ENCODE measurements at regions not wholly inside any gene's neighbourhood (a gene's known extent, or its start where the extent isn't known, plus 50 kb on each side); places are given as distances from the start of the nearest gene placed in this dataset.

GRCh38 chr2:67559156-67559555 is 162.0 kb downstream of the ETAA1 start:
- H3K27ac ChIP-seq (ENCODE audit: low read length) = no peak overlapping the region
- no peak overlapping the region for H3K9ac ChIP-seq (ENCODE audit: low read length in 2 of 2)
- H3K9me3 ChIP-seq (ENCODE audit: control insufficient read depth in 2 of 2, low read length in 2 of 2) = no peaks in the 10 kb centered on the region
- no peak overlapping the region for H3K4me3 ChIP-seq (ENCODE audit: low read length in 2 of 2)
- H3K4me1 ChIP-seq (ENCODE audit: control insufficient read depth, insufficient read depth, low read length) = no peaks in the 10 kb centered on the region
- no peaks in the 10 kb centered on the region for H3K36me3 ChIP-seq (ENCODE audit: control insufficient read depth in 2 of 2, insufficient read depth in 2 of 2, low read length in 2 of 2)
- no peaks in the 10 kb centered on the region for H3K27me3 ChIP-seq (ENCODE audit: control insufficient read depth in 1 of 2, insufficient read depth in 2 of 2, low read length in 2 of 2)

DNA sequence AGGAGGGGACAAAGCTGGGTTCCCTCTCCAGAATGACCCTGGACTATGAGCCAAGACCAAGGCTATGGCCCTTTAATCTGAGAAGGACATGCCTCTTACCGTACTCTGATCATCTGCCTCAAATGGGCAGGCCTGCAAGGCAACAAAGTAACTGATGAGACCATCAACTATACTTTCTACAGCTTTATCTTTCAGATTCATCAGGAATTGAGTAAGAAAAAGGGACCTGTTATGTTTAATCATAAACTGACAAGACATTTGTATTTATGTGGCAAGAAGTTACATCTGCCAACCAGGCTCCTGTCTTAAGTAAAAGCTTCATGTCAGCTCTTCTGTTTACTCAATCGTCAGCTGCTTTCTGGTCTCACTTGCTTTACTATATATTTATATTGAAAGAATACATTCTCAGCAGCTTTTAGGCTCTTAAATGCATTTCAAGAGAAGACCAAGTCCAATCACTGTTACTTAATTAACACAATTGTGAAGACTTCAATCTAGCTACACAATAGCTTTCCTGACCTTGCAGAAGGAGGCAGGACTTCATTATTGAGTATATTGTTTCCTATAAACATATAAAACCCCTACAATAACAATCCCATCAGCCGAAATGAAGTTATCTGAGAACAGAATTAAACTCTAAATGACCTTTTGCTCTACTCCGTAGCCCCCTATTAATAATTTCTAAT is 163.8 kb downstream of the ETAA1 start:
- no peaks in the 10 kb centered on the region for H3K36me3 ChIP-seq (ENCODE audit: control insufficient read depth in 2 of 2, insufficient read depth in 2 of 2, low read length in 2 of 2)
- H3K4me3 ChIP-seq (ENCODE audit: low read length in 2 of 2) = no peak overlapping the region
- no peak overlapping the region for H3K9ac ChIP-seq (ENCODE audit: low read length in 2 of 2)
- H3K9me3 ChIP-seq (ENCODE audit: control insufficient read depth in 2 of 2, low read length in 2 of 2) = no peaks in the 10 kb centered on the region
- no peak overlapping the region for H3K27ac ChIP-seq (ENCODE audit: low read length)
- no peaks in the 10 kb centered on the region for H3K4me1 ChIP-seq (ENCODE audit: control insufficient read depth, insufficient read depth, low read length)
- no peaks in the 10 kb centered on the region for H3K27me3 ChIP-seq (ENCODE audit: control insufficient read depth in 1 of 2, insufficient read depth in 2 of 2, low read length in 2 of 2)

DNA sequence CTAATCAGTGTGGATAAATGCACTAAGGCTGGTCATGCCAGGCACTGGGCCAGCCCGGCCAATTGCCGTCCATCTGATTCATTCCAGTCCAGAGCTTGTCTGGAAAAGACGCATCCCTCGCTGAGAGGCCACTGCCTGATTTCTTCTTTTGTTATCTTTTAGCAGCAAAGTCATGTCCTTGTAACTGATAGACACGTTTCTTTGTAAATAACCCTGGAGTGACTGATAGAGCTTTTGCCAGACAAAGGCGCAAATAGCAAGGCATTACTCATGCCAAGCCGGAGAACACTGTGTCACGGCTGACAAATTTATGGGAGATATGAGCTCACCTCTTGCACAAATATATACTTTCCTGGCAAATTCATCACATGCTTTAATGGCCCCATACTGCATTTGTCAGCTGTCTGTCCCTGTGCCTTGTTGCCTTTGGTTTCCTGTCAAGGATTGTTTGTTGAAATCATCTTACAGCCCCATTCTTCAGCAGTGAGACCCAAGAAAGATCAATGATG is 164.4 kb downstream of the ETAA1 start:
- no peak overlapping the region for H3K9ac ChIP-seq (ENCODE audit: low read length in 2 of 2)
- no peaks in the 10 kb centered on the region for H3K4me1 ChIP-seq (ENCODE audit: control insufficient read depth, insufficient read depth, low read length)
- no peaks in the 10 kb centered on the region for H3K27me3 ChIP-seq (ENCODE audit: control insufficient read depth in 1 of 2, insufficient read depth in 2 of 2, low read length in 2 of 2)
- H3K4me3 ChIP-seq (ENCODE audit: low read length in 2 of 2) = no peak overlapping the region
- no peaks in the 10 kb centered on the region for H3K36me3 ChIP-seq (ENCODE audit: control insufficient read depth in 2 of 2, insufficient read depth in 2 of 2, low read length in 2 of 2)
- no peak overlapping the region for H3K27ac ChIP-seq (ENCODE audit: low read length)
- no peaks in the 10 kb centered on the region for H3K9me3 ChIP-seq (ENCODE audit: control insufficient read depth in 2 of 2, low read length in 2 of 2)

DNA sequence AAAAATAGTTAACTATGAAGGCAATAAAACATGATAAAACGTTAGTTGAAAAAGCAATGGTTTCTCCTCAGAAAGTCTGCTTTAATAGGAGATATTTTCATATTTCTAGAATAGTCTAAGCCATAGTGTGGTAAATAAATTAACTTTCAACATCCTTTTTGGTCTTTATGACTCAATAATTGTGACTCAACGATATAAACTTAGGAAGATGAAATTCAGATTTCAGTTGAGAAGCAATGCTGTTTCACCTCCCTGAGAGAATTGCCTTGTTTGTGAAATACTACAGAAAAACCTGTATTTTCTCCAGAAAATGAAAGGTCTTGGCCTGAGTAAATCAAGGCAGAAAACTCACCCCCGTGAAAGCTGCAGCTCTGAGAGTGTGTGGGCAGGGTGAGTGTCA is 166.9 kb downstream of the ETAA1 start:
- no peaks in the 10 kb centered on the region for H3K27me3 ChIP-seq (ENCODE audit: control insufficient read depth in 1 of 2, insufficient read depth in 2 of 2, low read length in 2 of 2)
- no peak overlapping the region for H3K27ac ChIP-seq (ENCODE audit: low read length)
- H3K4me1 ChIP-seq (ENCODE audit: control insufficient read depth, insufficient read depth, low read length) = no peaks in the 10 kb centered on the region
- no peak overlapping the region for H3K4me3 ChIP-seq (ENCODE audit: low read length in 2 of 2)
- H3K9me3 ChIP-seq (ENCODE audit: control insufficient read depth in 2 of 2, low read length in 2 of 2) = no peaks in the 10 kb centered on the region
- H3K9ac ChIP-seq (ENCODE audit: low read length in 2 of 2) = no peak overlapping the region
- H3K36me3 ChIP-seq (ENCODE audit: control insufficient read depth in 2 of 2, insufficient read depth in 2 of 2, low read length in 2 of 2) = no peaks in the 10 kb centered on the region

GRCh38 chr2:67564626-67565025 is 167.5 kb downstream of the ETAA1 start:
- H3K4me1 ChIP-seq (ENCODE audit: control insufficient read depth, insufficient read depth, low read length) = no peaks in the 10 kb centered on the region
- H3K36me3 ChIP-seq (ENCODE audit: control insufficient read depth in 2 of 2, insufficient read depth in 2 of 2, low read length in 2 of 2) = no peaks in the 10 kb centered on the region
- H3K9ac ChIP-seq (ENCODE audit: low read length in 2 of 2) = no peak overlapping the region
- H3K4me3 ChIP-seq (ENCODE audit: low read length in 2 of 2) = no peak overlapping the region
- H3K27me3 ChIP-seq (ENCODE audit: control insufficient read depth in 1 of 2, insufficient read depth in 2 of 2, low read length in 2 of 2) = no peaks in the 10 kb centered on the region
- no peak overlapping the region for H3K27ac ChIP-seq (ENCODE audit: low read length)
- H3K9me3 ChIP-seq (ENCODE audit: control insufficient read depth in 2 of 2, low read length in 2 of 2) = no peaks in the 10 kb centered on the region

GRCh38 chr2:67565262-67565661 is 168.1 kb downstream of the ETAA1 start:
- Histone ChIP-seq H3K27me3 (ENCODE audit: control insufficient read depth in 1 of 2, insufficient read depth in 2 of 2, low read length in 2 of 2) (no peaks in the 10 kb centered on the region), H3K4me3 (ENCODE audit: low read length in 2 of 2) (no peak overlapping the region), H3K27ac (ENCODE audit: low read length) (no peak overlapping the region), H3K9me3 (ENCODE audit: control insufficient read depth in 2 of 2, low read length in 2 of 2) (no peaks in the 10 kb centered on the region), H3K9ac (ENCODE audit: low read length in 2 of 2) (no peak overlapping the region), H3K4me1 (ENCODE audit: control insufficient read depth, insufficient read depth, low read length) (no peaks in the 10 kb centered on the region), H3K36me3 (ENCODE audit: control insufficient read depth in 2 of 2, insufficient read depth in 2 of 2, low read length in 2 of 2) (no peaks in the 10 kb centered on the region)

DNA sequence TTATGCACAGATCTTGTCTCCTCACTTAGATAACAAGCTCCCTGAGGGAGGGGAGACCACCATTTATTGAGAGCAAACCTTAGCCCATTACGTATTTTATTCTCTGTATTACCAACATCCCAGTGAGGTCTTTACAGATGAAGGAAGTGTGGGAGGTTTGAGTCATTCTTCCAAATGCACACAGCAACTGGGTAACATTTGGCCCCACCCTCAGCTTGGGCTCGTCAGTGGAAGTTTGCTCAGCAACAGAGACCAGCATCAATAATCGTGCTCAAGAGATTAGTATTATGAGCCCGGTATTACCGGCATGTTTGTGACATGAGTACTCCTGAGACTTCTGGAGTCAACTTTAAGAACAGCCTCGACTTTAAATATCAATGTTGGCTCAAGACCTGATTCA is 168.6 kb downstream of the ETAA1 start:
- H3K9me3 ChIP-seq (ENCODE audit: control insufficient read depth in 2 of 2, low read length in 2 of 2) = no peaks in the 10 kb centered on the region
- no peak overlapping the region for H3K9ac ChIP-seq (ENCODE audit: low read length in 2 of 2)
- H3K4me1 ChIP-seq (ENCODE audit: control insufficient read depth, insufficient read depth, low read length) = no peaks in the 10 kb centered on the region
- H3K27me3 ChIP-seq (ENCODE audit: control insufficient read depth in 1 of 2, insufficient read depth in 2 of 2, low read length in 2 of 2) = no peaks in the 10 kb centered on the region
- H3K36me3 ChIP-seq (ENCODE audit: control insufficient read depth in 2 of 2, insufficient read depth in 2 of 2, low read length in 2 of 2) = no peaks in the 10 kb centered on the region
- H3K4me3 ChIP-seq (ENCODE audit: low read length in 2 of 2) = no peak overlapping the region
- H3K27ac ChIP-seq (ENCODE audit: low read length) = no peak overlapping the region

DNA sequence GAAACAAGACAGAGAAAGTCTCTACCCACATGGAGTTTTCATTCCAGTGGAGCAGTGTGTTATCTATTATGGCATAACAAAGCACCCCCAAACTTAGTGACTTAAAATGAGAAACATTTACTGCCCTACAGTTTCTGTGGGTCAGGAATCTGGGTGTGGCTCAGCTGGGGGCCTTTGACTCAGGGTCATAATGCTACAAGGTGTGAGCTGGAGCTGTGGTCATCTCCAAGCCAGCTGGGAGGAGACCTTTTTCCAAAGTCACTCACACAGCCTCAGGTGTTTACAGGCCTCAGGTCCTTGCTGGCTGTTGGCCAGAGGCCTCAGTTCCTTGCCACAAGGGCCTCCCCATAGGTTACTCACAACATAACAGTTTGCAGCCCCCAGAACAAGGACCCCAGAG is 169.2 kb downstream of the ETAA1 start:
- Histone ChIP-seq H3K9ac (ENCODE audit: low read length in 2 of 2) (no peak overlapping the region), H3K27me3 (ENCODE audit: control insufficient read depth in 1 of 2, insufficient read depth in 2 of 2, low read length in 2 of 2) (no peaks in the 10 kb centered on the region), H3K4me1 (ENCODE audit: control insufficient read depth, insufficient read depth, low read length) (no peaks in the 10 kb centered on the region), H3K27ac (ENCODE audit: low read length) (no peak overlapping the region), H3K36me3 (ENCODE audit: control insufficient read depth in 2 of 2, insufficient read depth in 2 of 2, low read length in 2 of 2) (no peaks in the 10 kb centered on the region), H3K4me3 (ENCODE audit: low read length in 2 of 2) (no peak overlapping the region), H3K9me3 (ENCODE audit: control insufficient read depth in 2 of 2, low read length in 2 of 2) (peaks cover 0 to 2% of the 10 kb centered on the region in 2 donors)

- no peaks in the 10 kb centered on the region for H3K27me3 ChIP-seq (ENCODE audit: control insufficient read depth in 1 of 2, insufficient read depth in 2 of 2, low read length in 2 of 2)
These were observed 170.0 kb downstream of the ETAA1 start for GRCh38 chr2:67566958-67567635.

GRCh38 chr2:67567886-67568285 is 170.8 kb downstream of the ETAA1 start:
- peaks cover 0 to 4% of the 10 kb centered on the region in 2 donors for H3K9me3 ChIP-seq (ENCODE audit: control insufficient read depth in 2 of 2, low read length in 2 of 2)
- no peak overlapping the region for H3K27ac ChIP-seq (ENCODE audit: low read length)
- H3K9ac ChIP-seq (ENCODE audit: low read length in 2 of 2) = no peak overlapping the region
- H3K27me3 ChIP-seq (ENCODE audit: control insufficient read depth in 1 of 2, insufficient read depth in 2 of 2, low read length in 2 of 2) = no peaks in the 10 kb centered on the region
- no peaks in the 10 kb centered on the region for H3K36me3 ChIP-seq (ENCODE audit: control insufficient read depth in 2 of 2, insufficient read depth in 2 of 2, low read length in 2 of 2)
- H3K4me3 ChIP-seq (ENCODE audit: low read length in 2 of 2) = no peak overlapping the region
- H3K4me1 ChIP-seq (ENCODE audit: control insufficient read depth, insufficient read depth, low read length) = no peaks in the 10 kb centered on the region

More at GRCh38 chr2:67566958-67567635, 170.0 kb downstream of the ETAA1 start:
- Histone ChIP-seq H3K9ac (ENCODE audit: low read length in 2 of 2) (no peak overlapping the region), H3K4me3 (ENCODE audit: low read length in 2 of 2) (no peak overlapping the region), H3K27ac (ENCODE audit: low read length) (no peak overlapping the region), H3K4me1 (ENCODE audit: control insufficient read depth, insufficient read depth, low read length) (no peaks in the 10 kb centered on the region), H3K9me3 (ENCODE audit: control insufficient read depth in 2 of 2, low read length in 2 of 2) (peaks cover 0 to 4% of the 10 kb centered on the region in 2 donors), H3K36me3 (ENCODE audit: control insufficient read depth in 2 of 2, insufficient read depth in 2 of 2, low read length in 2 of 2) (no peaks in the 10 kb centered on the region)

DNA sequence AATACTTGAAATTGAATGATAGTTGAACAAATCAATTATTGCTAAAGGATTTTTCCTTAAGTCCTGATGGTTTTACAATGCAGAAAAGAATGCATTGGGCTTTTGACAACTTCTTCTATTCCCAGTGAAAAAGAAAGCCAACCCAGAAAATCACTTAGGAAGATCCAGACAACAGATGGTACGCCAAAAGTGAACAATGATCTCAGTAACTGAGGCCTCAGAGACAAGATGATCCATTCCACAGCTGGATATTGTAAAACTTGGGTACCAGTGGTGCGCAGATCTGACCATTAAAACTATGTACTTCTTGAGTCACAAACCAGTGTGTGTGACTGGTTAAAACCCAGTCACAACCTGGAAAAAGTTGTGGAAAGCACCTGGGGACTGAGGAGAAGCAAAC is 173.5 kb downstream of the ETAA1 start:
- Histone ChIP-seq H3K36me3 (ENCODE audit: control insufficient read depth in 2 of 2, insufficient read depth in 2 of 2, low read length in 2 of 2) (no peaks in the 10 kb centered on the region), H3K27ac (ENCODE audit: low read length) (no peak overlapping the region), H3K27me3 (ENCODE audit: control insufficient read depth in 1 of 2, insufficient read depth in 2 of 2, low read length in 2 of 2) (no peaks in the 10 kb centered on the region), H3K4me3 (ENCODE audit: low read length in 2 of 2) (no peak overlapping the region), H3K9me3 (ENCODE audit: control insufficient read depth in 2 of 2, low read length in 2 of 2) (peaks cover 0 to 4% of the 10 kb centered on the region in 2 donors), H3K9ac (ENCODE audit: low read length in 2 of 2) (no peak overlapping the region), H3K4me1 (ENCODE audit: control insufficient read depth, insufficient read depth, low read length) (no peaks in the 10 kb centered on the region)
